PC-9 (cell line): ENCODE measurements at regions not wholly inside any gene's neighbourhood (a gene's known extent, or its start where the extent isn't known, plus 50 kb on each side); places are given as distances from the start of the nearest gene placed in this dataset.

ENCODE experiments used
- BruUV-seq: library from RNA; stranded (reverse); fragments of 400-500 nt; replicated peaks from 2 replicates; lab custom pipeline; 2021; lab: Mats Ljungman, UMichigan
- CTCF ChIA-PET: fragments of 300-600 bp; sonication (Branson Sonifier 250); formaldehyde crosslinking; loops from one replicate; lab custom pipeline; 2022; ENCODE audit warnings: antibody characterized with exemption; lab: Charles Lee
- POLR2A ChIA-PET: fragments of 300-600 bp; sonication (Branson Sonifier 250); formaldehyde crosslinking; loops from one replicate; lab custom pipeline; 2022; ENCODE audit warnings: antibody characterized with exemption; ENCODE audit not compliant: unreplicated experiment; lab: Charles Lee
- DNase-seq, 2 experiments: peaks; one replicate each; pipeline versions ENCODE4 v3.0.0 to v3.0.0-alpha.2; 2015 to 2022; ENCODE audit warnings: mixed read lengths in 1 of 2
- H2AFZ ChIP-seq: fragments of 200-600 bp; sonication (generic); 2 replicates; pipeline ENCODE4 v1.8.1; 2017; ENCODE audit warnings: antibody characterized with exemption
- H3F3A ChIP-seq: fragments of 200-600 bp; sonication (generic); 2 replicates; pipeline ENCODE4 v1.8.1; 2017; ENCODE audit warnings: antibody characterized with exemption, mild to moderate bottlenecking, low read depth; ENCODE audit not compliant: insufficient read depth
- H3K27ac ChIP-seq: fragments of 200-600 bp; sonication (generic); 2 replicates; pipeline ENCODE4 v1.6.1; 2016; ENCODE audit warnings: mixed run types
- H3K27me3 ChIP-seq: fragments of 200-600 bp; sonication (generic); 2 replicates; pipeline ENCODE4 v1.6.1; 2016; ENCODE audit warnings: low read depth, mixed run types; ENCODE audit not compliant: insufficient read depth
- H3K36me3 ChIP-seq: fragments of 200-600 bp; sonication (generic); 2 replicates; pipeline ENCODE4 v1.6.1; 2016; ENCODE audit warnings: low read depth, mixed run types
- H3K4me1 ChIP-seq: fragments of 200-600 bp; sonication (generic); replicated peaks from 2 replicates; pipeline ENCODE4 v1.6.1; 2016; ENCODE audit warnings: mixed run types; ENCODE audit not compliant: insufficient read depth
- H3K4me2 ChIP-seq: fragments of 200-600 bp; sonication (generic); 2 replicates; pipeline ENCODE4 v1.6.1; 2017; ENCODE audit warnings: mixed run types
- H3K4me3 ChIP-seq: fragments of 200-600 bp; sonication (generic); 2 replicates; pipeline ENCODE4 v1.6.1; 2016; ENCODE audit warnings: mixed run types
- H3K79me2 ChIP-seq: fragments of 200-600 bp; sonication (generic); 2 replicates; pipeline ENCODE4 v1.6.1; 2017; ENCODE audit warnings: low read depth, mixed run types
- H3K9me2 ChIP-seq: fragments of 200-600 bp; sonication (generic); 2 replicates; pipeline ENCODE4 v1.8.1; 2017; ENCODE audit warnings: mild to moderate bottlenecking; ENCODE audit not compliant: insufficient read depth
- H3K9me3 ChIP-seq: fragments of 200-600 bp; sonication (generic); 2 replicates; pipeline ENCODE4 v1.8.1; 2016; ENCODE audit warnings: low read depth; ENCODE audit not compliant: insufficient read depth
- H4K20me1 ChIP-seq: fragments of 200-600 bp; sonication (generic); 2 replicates; pipeline ENCODE4 v1.8.1; 2017; ENCODE audit not compliant: insufficient read depth
- CTCF ChIP-seq: fragments of 200-600 bp; sonication (generic); conservative IDR thresholded peaks from 2 replicates; pipeline ENCODE4 v1.6.1; 2017; ENCODE audit warnings: mixed run types, antibody characterized with exemption, mild to moderate bottlenecking, moderate library complexity
- EZH2 ChIP-seq: fragments of 200-600 bp; sonication (generic); IDR thresholded peaks from 2 replicates; pipeline ENCODE4 v1.8.0; 2017; ENCODE audit warnings: antibody characterized with exemption, low read depth
- intact Hi-C: fragments of 100-400 bp; cut with micrococcal nuclease; formaldehyde crosslinking; loops from one replicate; pipeline ENCODE4 v1.10.0; 2022; ENCODE audit not compliant: unreplicated experiment

GRCh38 chr21:28790335-28790734 lies 202.3 kb downstream of the LTN1 start:
- POLR2A ChIA-PET: no interaction called here
- H3K9me3 ChIP-seq: no peaks in the 10 kb centered on the region
- no peak for DNase-seq
- no peak overlapping the region for H2AFZ ChIP-seq
- H3K36me3 ChIP-seq: no peaks in the 10 kb centered on the region
- H3F3A ChIP-seq: no peaks in the 10 kb centered on the region
- no peak overlapping the region for H3K4me3 ChIP-seq
- H3K9me2 ChIP-seq: no peaks in the 10 kb centered on the region
- no peaks in the 10 kb centered on the region for H3K27me3 ChIP-seq
- H3K27ac ChIP-seq: no peak overlapping the region
- TF ChIP-seq CTCF (no peak), EZH2 (no peak)
- no TSS peak for BruUV-seq
- H3K79me2 ChIP-seq: no peaks in the 10 kb centered on the region
- H3K4me1 ChIP-seq: no peaks in the 10 kb centered on the region
- CTCF ChIA-PET: no interaction called here
- intact Hi-C loops: no loop called here
- no peaks in the 10 kb centered on the region for H4K20me1 ChIP-seq
- no peak overlapping the region for H3K4me2 ChIP-seq

GRCh38 chr21:28789523-28789922 lies 203.2 kb downstream of the LTN1 start:
- intact Hi-C loops: no loop called here
- ChIA-PET POLR2A (no interaction called here), CTCF (no interaction called here)
- Histone ChIP-seq H3K36me3 (no peaks in the 10 kb centered on the region), H4K20me1 (no peaks in the 10 kb centered on the region), H3K4me3 (no peak overlapping the region), H3K9me3 (no peaks in the 10 kb centered on the region), H3K4me1 (no peaks in the 10 kb centered on the region), H2AFZ (no peak overlapping the region), H3F3A (no peaks in the 10 kb centered on the region), H3K9me2 (no peaks in the 10 kb centered on the region), H3K27ac (no peak overlapping the region), H3K4me2 (no peak overlapping the region), H3K79me2 (no peaks in the 10 kb centered on the region), H3K27me3 (no peaks in the 10 kb centered on the region)
- no TSS peak for BruUV-seq
- TF ChIP-seq CTCF (no peak), EZH2 (no peak)
- DNase-seq: no peak

- no peaks in the 10 kb centered on the region for H4K20me1 ChIP-seq
- no TSS peak for BruUV-seq
- no peak overlapping the region for H2AFZ ChIP-seq
- H3F3A ChIP-seq: no peaks in the 10 kb centered on the region
- intact Hi-C loops: no loop called here
- H3K4me1 ChIP-seq: no peaks in the 10 kb centered on the region
- POLR2A ChIA-PET: no interaction called here
- no peaks in the 10 kb centered on the region for H3K36me3 ChIP-seq
- H3K4me3 ChIP-seq: no peak overlapping the region
- no peaks in the 10 kb centered on the region for H3K9me3 ChIP-seq
- H3K9me2 ChIP-seq: no peaks in the 10 kb centered on the region
- H3K4me2 ChIP-seq: no peak overlapping the region
- no peak overlapping the region for H3K27ac ChIP-seq
- H3K79me2 ChIP-seq: no peaks in the 10 kb centered on the region
- TF ChIP-seq CTCF (no peak), EZH2 (no peak)
- no peaks in the 10 kb centered on the region for H3K27me3 ChIP-seq
- CTCF ChIA-PET: no interaction called here
- DNase-seq: no peak
These were observed 204.6 kb downstream of the LTN1 start for GRCh38 chr21:28788030-28788429.
